ENCODE measurements at regions not wholly inside any gene's neighbourhood (a gene's known extent, or its start where the extent isn't known, plus 50 kb on each side); places are given as distances from the start of the nearest gene placed in this dataset.

DNA sequence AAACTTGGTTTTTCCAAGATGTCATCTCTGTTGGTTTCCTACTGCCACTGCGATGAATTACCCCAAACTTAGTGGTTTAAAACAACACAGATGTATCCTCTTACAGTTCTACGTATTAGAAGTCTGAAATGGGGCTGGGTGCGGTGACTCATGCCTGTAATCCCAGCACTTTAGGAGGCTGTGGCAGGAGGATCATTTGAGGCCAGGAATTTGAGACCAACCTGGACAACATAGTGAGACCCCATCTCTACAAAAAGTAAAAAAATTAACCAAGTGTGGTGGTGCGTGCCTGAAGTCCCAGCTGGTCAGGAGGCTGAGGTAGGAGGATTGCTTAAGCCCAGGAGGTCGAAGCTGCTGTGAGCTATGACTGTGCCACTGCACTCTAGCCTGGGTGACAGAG is 57.2 kb upstream of the GRHL3 start:
- TF ChIP-seq, protein P1, sequence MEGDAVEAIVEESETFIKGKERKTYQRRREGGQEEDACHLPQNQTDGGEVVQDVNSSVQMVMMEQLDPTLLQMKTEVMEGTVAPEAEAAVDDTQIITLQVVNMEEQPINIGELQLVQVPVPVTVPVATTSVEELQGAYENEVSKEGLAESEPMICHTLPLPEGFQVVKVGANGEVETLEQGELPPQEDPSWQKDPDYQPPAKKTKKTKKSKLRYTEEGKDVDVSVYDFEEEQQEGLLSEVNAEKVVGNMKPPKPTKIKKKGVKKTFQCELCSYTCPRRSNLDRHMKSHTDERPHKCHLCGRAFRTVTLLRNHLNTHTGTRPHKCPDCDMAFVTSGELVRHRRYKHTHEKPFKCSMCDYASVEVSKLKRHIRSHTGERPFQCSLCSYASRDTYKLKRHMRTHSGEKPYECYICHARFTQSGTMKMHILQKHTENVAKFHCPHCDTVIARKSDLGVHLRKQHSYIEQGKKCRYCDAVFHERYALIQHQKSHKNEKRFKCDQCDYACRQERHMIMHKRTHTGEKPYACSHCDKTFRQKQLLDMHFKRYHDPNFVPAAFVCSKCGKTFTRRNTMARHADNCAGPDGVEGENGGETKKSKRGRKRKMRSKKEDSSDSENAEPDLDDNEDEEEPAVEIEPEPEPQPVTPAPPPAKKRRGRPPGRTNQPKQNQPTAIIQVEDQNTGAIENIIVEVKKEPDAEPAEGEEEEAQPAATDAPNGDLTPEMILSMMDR (IDR thresholded peaks at IDR 0.05; ENCODE audit: low read depth, low read length): no peak
- no peak for TF ChIP-seq EZH2phosphoT487 (IDR thresholded peaks at IDR 0.05; ENCODE audit: low read depth)

Measured in OCI-LY3 (cell line).